HL-60/S4 treated with phorbol 12-myristate 13-acetate at 8.2 ng/mL for 4 days and 3 days (cell line): ENCODE measurements at regions not wholly inside any gene's neighbourhood (a gene's known extent, or its start where the extent isn't known, plus 50 kb on each side); places are given as distances from the start of the nearest gene placed in this dataset.

Experiments
- in situ Hi-C: fragments of 300-500 bp; cut with MboI; formaldehyde crosslinking; loops from 2 replicates; pipeline ENCODE4 v1.15.0; 2022; ENCODE audit warnings: low sequenced_read_pairs

DNA sequence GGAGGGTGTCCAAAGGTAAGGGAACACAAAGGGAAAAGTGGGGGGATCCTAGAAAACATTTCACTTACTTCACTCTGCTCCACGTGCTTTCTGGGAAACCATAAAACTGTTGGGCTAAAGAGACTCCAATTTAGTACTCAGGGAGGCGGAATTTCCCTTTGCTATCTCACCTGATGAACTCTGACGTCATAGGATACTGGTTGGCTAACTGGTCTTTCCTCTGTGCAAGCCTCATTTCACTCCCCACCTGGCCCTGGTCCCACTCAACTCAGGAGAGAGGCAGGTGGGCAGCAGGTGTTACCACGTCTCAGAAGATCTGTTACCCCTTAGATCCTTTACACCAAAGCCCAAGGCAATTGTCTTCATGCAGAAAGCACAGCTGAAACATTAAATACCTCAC is 51.8 kb upstream of the PMAIP1 start:
- in situ Hi-C loops, result loop anchor here (25.0 kb wide), 1 partner anchor 139 kb away; no protein-coding TSS in a partner anchor

DNA sequence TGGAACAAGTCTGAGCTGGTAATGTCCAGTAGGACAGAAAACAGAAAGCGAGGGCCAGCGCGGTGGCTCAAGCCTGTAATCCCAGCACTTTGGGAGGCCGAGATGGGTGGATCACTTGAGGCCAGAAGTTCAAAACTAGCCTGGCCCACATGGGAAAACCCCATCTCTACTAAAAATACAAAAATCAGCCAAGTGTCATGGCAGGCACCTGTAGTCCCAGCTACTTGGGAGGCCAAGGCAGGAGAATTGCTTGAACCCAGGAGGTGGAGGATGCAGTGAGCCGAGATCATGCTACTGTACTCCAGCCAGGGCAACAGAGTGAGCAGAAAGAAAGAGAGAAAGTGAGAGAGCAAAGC is 52.3 kb upstream of the PMAIP1 start:
- in situ Hi-C loops, result loop anchor here (25.0 kb wide), 1 partner anchor 140 kb away; no protein-coding TSS in a partner anchor

DNA sequence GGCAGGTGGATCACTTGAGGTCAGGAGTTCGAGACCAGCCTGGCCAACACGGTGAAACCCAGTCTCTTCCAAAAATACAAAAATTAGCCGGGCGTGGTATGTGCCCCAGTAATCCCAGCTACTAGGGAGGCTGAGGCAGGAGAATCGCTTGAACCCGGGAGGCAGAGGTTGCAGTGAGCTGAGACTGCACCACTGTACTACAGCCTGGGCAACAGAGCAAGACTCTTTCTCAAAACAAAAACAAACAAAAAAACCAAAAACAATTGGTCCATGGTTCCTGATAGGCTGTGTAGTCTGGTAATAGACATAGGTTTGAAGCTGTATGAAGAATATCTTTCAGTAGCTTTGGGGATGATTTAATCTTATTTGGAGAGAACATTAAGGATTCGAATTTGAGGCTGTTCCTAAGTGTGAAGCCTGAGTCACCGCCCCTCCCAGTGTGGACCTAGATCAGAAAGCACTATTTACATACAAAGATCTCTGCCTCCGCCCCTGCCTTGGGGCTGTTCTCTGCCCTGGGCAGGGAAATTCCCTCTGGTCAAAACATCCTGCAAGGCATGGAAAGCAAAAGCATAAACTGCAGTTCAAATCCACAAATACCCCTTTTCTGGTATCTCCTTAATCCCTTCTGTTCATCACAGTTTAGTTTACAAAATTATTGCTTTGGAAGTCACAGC is 52.8 kb upstream of the PMAIP1 start:
- in situ Hi-C loops, result loop anchor here (25.0 kb wide), 1 partner anchor 140 kb away; no protein-coding TSS in a partner anchor

DNA sequence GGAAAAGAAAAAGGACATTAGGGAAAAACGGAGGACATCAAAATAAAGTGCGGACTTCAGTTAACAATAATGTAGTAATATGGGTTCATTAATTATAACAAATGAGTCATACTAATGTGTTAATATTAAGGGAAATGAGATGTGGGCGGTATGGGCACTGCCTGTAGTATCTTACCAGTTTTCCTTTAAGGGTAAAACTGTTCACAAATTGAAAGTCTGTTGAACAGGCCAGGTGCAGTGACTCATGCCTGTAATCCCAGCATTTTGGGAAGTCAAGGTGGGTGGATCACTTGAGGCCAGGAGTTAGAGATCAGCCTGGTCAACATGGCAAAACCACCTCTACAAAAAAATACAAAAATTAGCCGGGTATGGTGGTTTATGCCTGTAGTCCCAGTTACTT is 56.8 kb upstream of the PMAIP1 start:
- in situ Hi-C loops, result loop anchor here (25.0 kb wide), 1 partner anchor 144 kb away; no protein-coding TSS in a partner anchor

DNA sequence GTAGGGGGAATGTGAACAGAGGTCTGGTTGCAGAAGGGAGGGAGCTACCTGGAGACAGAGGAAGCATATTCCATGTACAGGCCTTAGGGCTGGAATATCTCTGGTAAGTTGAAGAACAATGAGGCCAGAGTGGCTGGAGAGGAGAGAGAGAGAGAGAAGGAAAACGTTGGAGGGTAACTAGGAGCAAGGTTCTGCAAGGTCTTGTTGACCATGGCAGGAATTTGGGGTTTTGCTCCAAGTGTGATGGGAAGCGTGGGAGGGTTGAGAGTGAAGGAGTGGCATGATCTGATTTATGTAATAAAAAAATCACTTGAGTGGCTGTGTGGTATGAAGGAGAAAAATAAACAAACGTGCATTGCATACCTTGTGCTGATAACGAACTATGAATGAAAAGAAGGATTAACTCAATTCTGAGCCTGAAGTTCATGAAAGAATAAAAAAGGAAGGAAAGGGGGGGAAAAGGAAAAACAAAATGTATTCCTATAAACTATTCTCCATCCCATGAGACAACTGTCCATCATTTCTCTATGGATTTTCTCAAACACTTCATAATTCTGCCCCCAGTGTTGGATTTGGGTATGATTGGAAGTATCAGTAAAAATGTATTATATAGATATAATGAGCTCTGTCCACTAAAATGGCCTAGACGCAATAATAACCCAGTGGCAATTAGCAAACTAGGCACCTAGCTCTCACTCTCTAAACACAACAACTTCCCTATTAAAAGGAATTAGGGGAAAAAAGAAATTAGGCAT is 59.7 kb upstream of the PMAIP1 start:
- in situ Hi-C loops, result loop anchor here (25.0 kb wide), 1 partner anchor 147 kb away; no protein-coding TSS in a partner anchor

DNA sequence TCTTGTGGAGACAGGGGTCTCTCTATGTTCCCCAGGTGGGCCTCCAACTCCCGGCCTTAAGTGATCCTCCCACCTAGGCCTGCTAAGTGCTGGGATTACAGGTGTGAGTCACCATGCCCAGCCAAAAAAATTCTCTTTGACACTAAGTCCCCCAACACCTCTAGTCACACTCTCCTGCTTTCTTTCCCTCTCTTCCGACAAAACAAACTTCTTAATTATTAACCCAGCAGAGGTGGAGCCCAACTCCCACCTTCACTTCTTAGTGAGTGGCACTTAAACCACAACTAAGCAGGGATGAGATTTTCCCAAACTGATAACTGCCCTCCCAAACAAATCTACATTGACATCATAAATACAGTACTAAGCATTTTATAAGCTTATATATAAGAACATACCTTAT is 60.5 kb upstream of the PMAIP1 start:
- in situ Hi-C loops, result loop anchor here (25.0 kb wide), 1 partner anchor 148 kb away; no protein-coding TSS in a partner anchor

DNA sequence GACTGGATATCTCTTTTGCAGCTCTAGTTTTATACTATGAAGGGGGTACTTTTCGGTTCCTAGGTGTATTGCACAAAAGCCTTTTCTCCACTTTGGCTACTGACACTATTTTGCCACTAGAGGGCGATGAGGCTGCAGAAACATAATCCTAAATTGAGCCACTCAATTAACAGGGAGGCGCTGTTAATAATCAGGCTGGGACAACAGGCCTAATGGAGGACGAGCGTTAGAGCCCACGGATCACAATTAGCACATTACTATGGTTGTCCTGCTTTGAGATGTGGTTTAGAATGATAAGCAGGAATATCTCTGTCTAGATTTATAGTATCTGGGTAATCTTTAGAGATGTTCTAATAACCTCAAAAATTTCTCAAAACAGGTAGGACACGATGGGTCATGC is 62.2 kb upstream of the PMAIP1 start:
- in situ Hi-C loops, result loop anchor here (25.0 kb wide), 1 partner anchor 150 kb away; no protein-coding TSS in a partner anchor

DNA sequence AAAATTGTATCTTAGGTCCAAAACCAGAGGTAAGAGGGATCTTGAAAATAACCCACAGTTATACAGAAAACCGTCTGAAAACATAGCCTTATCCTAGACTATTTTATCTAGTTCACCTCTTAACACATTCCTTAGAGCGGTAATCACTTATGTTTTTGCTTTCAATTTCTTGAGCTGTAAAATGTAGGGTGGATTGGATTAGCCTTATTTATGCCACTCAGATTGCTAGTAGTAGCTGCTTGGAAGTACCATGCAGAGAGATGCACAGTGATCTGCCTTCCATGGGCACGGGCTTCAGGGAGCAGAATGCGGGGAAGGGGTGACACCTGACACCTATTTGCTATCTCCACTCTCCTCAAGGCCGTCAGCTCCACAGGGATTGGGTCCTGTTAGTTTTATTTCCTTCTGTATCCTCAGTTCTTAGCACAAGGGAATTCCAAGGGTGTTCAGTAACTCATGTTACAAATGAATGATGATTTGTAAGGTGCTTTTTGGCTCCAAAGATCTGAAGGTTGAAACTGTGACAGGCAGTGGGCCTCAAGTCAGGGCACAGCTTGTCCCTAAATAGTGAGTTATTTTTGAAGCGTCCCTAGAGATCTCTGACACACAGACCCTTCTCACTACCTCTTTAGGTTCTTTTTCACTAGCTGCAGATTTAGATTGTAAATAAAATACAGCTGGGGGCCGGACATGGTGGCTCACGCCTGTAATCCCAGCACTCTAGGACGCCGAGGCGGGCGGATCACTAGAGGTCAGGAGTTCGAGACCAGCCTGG is 64.0 kb upstream of the PMAIP1 start:
- in situ Hi-C loops, result loop anchor here (25.0 kb wide), 1 partner anchor 152 kb away; no protein-coding TSS in a partner anchor

DNA sequence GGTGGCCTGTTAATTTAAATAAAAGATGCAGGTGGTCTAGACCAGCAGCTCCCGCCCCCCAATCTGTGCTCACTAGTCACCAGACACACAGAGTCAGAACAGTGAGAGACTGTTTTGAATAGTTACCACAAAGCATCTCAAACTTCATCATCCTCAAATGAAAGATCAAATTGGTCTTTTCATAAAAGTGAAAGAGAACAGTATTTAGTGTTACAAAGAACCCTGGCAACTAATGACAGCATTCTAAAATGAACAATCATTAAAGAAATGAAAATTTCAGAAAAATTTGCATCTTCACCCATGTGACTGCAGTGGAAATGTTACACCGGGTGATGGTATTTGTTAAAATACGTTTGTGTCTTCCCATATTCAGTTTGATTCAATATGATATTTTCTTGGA is 65.5 kb upstream of the PMAIP1 start:
- in situ Hi-C loops, result loop anchor here (25.0 kb wide), 1 partner anchor 153 kb away; no protein-coding TSS in a partner anchor

DNA sequence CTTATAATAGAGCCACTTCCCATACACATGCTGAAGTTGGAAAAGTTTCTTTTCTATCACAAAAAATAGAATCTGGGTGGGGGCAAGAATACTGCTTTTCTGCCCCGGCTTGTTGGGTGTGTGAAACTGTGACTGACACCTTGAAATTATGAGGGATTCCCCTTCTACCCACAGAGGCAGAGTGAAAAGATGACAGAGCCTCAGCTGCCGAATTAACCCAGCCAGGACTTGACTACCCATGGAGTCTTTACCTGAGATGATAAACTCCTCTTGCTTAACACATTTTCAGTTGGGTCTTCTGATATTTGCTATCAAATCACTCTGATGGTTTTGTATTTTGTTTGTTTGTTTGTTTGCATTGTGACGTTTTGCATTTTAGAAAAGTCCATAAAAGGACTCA is 66.0 kb upstream of the PMAIP1 start:
- in situ Hi-C loops, result loop anchor here (25.0 kb wide), 1 partner anchor 154 kb away; no protein-coding TSS in a partner anchor

DNA sequence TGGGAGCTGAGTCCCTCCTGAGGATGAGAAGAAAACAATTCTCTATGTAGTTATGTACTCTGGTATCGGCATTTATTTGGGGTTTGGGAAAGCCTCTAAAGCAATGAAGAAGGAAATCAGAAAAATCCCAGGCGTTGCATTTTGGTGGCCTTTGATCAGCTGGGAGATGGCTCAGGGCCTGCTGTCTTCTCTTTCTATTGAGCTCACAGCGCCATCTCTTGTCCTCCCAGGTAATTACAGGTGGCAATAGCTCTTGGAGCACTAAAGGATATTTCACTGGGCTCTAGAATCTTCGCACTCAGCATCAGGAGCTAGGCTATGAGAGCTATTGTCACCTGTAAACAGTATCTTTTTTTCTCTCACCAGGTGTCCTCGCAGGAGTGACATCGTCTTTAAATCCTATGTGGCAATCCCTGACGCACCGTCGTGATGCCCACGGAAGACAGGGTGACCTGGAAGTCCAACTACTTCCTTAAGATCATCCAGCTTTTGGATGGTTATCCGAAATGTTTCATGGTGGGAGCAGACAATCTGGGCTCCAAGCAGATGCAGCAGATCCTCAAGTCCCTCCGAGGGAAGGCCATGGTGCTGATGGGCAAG is 76.1 kb upstream of the PMAIP1 start:
- in situ Hi-C loops, result no loop called here

DNA sequence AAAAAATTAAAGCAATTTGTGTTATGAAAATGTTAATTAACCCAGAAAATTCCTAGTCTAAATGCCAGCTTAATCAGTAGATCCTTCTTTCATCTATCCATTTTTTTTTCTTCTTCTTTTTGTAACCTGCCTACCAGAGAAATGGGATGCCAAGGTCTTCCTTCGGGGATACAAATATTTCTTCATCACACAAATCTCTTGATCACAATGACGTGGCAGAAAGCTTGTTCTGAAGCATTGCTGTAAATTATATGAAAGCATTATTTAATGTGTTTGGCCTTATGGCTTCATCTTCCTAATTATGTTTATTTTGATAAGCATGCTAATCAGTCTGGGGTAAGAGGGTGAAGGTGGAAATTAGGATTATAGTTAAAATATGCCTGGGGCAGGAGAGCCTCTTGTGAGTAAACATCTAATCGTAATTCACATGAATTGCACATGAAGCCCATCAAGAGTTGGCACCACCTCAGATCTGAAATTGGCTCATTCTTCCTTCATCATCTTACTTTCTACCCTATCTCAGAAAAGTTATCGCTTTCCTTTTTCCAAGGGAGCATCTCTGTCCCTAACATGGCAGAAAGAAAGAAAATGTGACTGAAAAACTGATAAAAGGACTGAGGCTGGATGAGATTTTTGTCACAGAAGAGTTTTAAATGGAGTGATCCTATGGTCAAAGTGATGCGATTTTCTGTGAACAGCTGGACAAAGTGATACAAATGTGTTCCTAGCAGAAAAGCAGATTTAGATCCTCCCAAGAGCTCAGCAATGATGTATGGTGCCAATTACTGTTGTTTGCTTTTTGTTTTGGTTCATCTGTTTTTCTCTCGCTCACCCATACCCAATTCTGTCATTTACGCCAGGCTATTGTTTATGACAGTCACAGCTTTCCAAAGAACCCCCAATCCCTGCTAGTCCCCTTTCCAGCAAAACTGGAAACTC is 76.9 kb upstream of the PMAIP1 start:
- in situ Hi-C loops, result no loop called here

DNA sequence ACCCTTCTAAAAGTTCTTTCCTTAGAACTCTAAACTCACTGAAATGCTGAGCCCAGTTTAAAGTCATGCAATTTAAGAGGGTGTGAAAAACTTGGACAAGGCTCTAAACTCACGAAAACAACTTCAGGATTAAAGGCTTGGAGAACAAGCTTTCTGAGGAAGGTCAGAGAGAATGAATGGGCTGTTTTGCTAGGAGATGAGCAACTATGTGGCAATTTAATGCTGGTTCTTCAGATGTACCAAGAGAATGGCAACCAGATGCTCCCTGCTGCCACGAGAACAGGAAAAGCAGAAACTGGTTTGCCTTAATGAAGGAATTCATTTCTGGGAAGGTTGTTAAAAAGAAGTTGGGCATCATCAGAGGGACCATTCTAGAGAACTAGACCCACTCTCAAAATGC is 77.8 kb upstream of the PMAIP1 start:
- in situ Hi-C loops, result no loop called here

DNA sequence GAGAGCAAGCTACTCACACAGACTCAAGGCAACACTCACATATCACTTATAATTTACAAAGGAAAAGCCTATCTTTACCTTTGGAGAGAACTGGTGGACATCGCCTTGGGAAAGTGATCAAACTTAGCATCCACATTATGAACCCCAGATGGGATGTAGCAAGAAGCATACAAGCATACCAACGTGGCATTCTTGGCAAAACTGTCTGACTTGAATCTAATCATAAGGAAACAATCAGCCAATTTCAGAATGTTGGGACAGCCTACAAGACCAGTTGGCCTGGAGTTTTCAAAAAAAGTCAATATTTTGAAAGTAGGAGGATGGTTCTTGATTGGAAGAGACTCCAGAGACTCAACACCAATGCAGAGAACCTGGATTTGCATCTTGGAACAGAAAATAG is 79.1 kb upstream of the PMAIP1 start:
- in situ Hi-C loops, result no loop called here

DNA sequence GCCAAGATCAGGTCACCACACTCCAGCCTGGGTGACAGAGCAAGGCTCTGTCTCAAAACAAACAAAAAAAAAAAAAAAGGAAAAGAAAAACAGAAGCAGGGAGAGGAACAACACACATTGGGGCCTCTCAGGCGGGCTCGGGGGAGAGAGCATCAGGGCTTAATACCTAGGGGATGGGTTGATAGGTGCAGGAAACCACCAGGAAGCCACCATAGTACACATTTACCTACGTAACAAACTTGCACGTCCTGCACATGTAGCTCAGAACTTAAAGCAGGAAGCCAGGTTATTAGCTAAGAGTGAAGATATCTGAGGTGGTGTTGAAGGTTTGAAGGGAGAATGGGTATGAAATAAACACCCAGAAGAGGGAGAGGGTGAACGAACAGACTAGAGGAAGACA is 81.0 kb upstream of the PMAIP1 start:
- in situ Hi-C loops, result no loop called here

DNA sequence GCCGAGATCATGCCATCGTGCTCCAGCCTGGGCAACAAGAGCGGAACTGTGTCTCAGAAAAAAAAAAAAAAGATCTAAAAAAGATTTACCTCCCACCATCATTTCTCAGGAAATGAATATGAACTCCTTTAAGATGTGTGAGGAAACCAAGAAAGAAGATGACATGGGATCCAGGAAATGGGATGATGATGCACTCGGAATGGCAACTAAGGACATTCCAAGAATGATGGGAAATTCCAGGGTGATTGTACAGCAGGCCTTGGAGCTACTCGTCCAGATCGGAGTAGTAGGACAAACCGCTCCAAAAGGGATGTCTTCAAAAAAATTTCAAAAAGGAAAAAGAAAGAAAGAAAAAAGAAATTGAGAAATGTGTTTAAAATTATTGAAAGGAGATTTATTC is 84.9 kb upstream of the PMAIP1 start:
- in situ Hi-C loops, result no loop called here

DNA sequence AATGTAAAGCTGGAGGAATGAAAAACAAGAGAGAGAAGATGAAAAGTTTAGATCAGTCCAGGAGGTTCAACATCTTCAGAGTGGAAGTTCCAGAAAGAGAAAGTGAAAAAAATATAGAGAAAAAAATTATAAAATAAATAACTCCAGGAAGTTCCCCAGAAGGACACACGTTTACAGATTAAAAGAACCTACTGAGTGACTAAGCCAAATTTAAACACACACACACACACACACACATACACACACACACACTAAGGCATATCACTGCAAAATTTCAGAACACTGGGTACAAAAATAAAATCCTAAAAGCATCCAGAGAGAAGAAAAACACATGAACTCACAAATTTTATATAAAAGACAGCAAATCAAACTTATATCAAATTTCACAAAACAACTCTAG is 85.9 kb upstream of the PMAIP1 start:
- in situ Hi-C loops, result no loop called here

DNA sequence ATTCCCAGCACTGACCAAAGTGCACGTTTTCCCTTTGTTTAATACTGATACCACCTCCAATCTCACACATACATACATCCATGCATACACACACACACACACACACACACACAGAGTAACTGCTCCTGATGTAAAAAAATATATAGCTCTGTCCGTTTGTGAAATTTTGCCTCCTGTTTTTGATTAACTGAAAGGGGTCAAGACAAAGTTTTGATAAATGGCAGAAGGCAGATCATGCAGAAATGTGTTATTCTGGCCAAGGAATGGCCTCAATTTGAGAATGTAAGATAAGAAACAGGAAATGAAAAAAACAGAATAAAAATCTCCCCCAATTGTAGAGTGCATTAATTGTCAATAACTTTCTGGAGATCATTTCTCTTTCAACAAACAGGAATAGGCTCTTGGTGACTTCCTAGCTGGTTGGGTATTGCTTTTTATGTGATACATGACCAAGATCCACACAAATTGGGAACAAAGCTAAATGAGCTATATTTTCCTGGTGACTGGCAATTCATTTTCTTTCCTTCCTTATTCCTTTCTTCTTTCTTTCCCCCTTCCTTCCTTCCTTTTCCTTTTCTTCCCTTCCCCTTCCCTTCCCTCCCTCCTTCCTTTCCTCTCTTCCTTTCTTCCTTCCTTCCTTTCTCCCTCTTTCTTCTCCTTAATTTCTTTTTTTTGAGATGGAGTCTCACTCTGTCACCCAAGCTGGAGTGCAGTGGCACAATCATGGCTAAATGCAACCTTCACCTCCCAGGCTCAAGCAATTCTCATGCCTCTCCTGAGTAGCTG is 88.9 kb upstream of the PMAIP1 start:
- in situ Hi-C loops, result no loop called here

DNA sequence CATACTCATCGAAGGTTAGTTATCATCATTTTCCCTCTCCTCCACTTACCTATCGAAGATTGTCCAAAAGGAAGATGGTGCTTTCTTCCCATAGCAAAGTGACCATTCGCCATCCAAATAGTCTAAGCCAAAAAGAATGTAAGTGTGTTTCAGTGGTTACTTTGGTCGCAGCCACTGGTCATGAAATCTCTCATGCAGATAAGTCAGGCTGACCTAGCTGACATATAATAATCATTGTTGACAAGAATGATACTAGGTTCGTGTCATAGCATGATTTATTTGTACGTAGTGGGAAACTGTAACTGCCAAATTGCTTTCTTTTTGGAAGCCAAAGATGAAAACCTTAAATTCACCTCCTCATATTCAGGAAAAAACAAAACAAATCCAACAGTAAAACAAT is 89.6 kb upstream of the PMAIP1 start:
- in situ Hi-C loops, result no loop called here
